ENCODE measurements at regions not wholly inside any gene's neighbourhood (a gene's known extent, or its start where the extent isn't known, plus 50 kb on each side); places are given as distances from the start of the nearest gene placed in this dataset.

DNA sequence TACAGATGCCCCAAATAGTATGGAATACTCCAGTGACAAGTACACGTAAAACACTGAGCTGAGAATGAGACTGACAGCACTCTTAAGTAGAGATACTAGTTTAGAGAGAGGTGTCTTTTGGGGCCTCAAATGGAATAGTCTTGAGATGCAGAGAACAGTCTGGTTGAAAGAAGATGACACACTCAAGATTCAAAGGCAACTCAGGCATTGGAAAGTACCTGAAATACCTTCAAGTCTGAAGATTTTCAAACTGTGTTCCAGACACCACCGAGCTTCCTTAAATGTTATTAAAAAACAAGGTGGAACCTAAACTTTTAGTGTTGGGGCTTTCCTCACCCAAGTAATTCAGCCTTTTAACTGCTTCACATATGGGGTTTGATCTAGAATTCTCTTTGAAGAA is 437.7 kb downstream of the OMA1 start:
- H3K9me1 ChIP-seq (ENCODE audit: control insufficient read depth, insufficient read depth, low read length), result no peaks in the 10 kb centered on the region
- no peak overlapping the region for H3K9ac ChIP-seq (ENCODE audit: insufficient read depth in 1 of 2, low read depth in 2 of 2, low read length in 2 of 2)
- no peaks in the 10 kb centered on the region for H3K27me3 ChIP-seq (ENCODE audit: control insufficient read depth in 2 of 2, insufficient read depth in 2 of 2, low read length in 2 of 2)
- H2AFZ ChIP-seq (ENCODE audit: low read depth, low read length), result no peak overlapping the region
- no peak overlapping the region for H3K4me3 ChIP-seq
- ChIA-PET CTCF (ENCODE audit: low intra/inter-chr PET ratio) (no interaction called here), POLR2A (no interaction called here)
- H4K20me1 ChIP-seq (replicated peaks; ENCODE audit: control insufficient read depth, insufficient read depth, low read length), result no peaks in the 10 kb centered on the region
- 0% methylated on average over 2 of the region's 2 CpGs for WGBS (ENCODE audit: insufficient coverage, low coverage, missing lambda C conversion rate)
- no peak for FAIRE-seq
- H3K36me3 ChIP-seq (ENCODE audit: control insufficient read depth, insufficient read depth, low read length), result no peaks in the 10 kb centered on the region
- no peaks in the 10 kb centered on the region for H3K4me1 ChIP-seq (replicated peaks in 1 of 2; ENCODE audit: control insufficient read depth in 2 of 2, insufficient read depth in 2 of 2, low read length in 2 of 2)
- H3K27ac ChIP-seq (ENCODE audit: extremely low read depth, low read depth, low read length), result no peak overlapping the region
- no peaks in the 10 kb centered on the region for H3K9me3 ChIP-seq (replicated peaks; ENCODE audit: control insufficient read depth, insufficient read depth, low read depth, low read length)
- in situ Hi-C loops (cut with MboI) (no loop called here), intact Hi-C loops (cut with micrococcal nuclease) (no loop called here)
- no peak for DNase-seq (ENCODE audit: extremely low read depth in 1 of 4, low spot score in 3 of 4)
- no peak overlapping the region for H3K4me2 ChIP-seq (ENCODE audit: insufficient read depth, low read length)
- no peaks in the 10 kb centered on the region for H3K79me2 ChIP-seq (ENCODE audit: control insufficient read depth, insufficient read depth, low read length)
- no peak for ATAC-seq
- BruUV-seq (replicated peaks), result no TSS peak
- TF ChIP-seq, protein P1, sequence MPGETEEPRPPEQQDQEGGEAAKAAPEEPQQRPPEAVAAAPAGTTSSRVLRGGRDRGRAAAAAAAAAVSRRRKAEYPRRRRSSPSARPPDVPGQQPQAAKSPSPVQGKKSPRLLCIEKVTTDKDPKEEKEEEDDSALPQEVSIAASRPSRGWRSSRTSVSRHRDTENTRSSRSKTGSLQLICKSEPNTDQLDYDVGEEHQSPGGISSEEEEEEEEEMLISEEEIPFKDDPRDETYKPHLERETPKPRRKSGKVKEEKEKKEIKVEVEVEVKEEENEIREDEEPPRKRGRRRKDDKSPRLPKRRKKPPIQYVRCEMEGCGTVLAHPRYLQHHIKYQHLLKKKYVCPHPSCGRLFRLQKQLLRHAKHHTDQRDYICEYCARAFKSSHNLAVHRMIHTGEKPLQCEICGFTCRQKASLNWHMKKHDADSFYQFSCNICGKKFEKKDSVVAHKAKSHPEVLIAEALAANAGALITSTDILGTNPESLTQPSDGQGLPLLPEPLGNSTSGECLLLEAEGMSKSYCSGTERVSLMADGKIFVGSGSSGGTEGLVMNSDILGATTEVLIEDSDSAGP (CRISPR knock-in tag; IDR thresholded peaks at IDR 0.05), result no peak
- TF ChIP-seq MYBL2 (IDR thresholded peaks at IDR 0.05; ENCODE audit: low read depth), result no peak
- no peak for TF ChIP-seq MYBL2 (CRISPR knock-in tag; IDR thresholded peaks at IDR 0.05; ENCODE audit: borderline replicate concordance)
- TF ChIP-seq ZNF79 (CRISPR knock-in tag; IDR thresholded peaks at IDR 0.05; ENCODE audit: low read depth), result no peak
- TF ChIP-seq, protein P2, sequence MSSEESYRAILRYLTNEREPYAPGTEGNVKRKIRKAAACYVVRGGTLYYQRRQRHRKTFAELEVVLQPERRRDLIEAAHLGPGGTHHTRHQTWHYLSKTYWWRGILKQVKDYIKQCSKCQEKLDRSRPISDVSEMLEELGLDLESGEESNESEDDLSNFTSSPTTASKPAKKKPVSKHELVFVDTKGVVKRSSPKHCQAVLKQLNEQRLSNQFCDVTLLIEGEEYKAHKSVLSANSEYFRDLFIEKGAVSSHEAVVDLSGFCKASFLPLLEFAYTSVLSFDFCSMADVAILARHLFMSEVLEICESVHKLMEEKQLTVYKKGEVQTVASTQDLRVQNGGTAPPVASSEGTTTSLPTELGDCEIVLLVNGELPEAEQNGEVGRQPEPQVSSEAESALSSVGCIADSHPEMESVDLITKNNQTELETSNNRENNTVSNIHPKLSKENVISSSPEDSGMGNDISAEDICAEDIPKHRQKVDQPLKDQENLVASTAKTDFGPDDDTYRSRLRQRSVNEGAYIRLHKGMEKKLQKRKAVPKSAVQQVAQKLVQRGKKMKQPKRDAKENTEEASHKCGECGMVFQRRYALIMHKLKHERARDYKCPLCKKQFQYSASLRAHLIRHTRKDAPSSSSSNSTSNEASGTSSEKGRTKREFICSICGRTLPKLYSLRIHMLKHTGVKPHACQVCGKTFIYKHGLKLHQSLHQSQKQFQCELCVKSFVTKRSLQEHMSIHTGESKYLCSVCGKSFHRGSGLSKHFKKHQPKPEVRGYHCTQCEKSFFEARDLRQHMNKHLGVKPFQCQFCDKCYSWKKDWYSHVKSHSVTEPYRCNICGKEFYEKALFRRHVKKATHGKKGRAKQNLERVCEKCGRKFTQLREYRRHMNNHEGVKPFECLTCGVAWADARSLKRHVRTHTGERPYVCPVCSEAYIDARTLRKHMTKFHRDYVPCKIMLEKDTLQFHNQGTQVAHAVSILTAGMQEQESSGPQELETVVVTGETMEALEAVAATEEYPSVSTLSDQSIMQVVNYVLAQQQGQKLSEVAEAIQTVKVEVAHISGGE (CRISPR knock-in tag; IDR thresholded peaks at IDR 0.05), result no peak
- no peak for TF ChIP-seq NELFE (IDR thresholded peaks at IDR 0.05; ENCODE audit: insufficient read depth, insufficient read length)
- no peak for TF ChIP-seq MECOM (CRISPR knock-in tag; IDR thresholded peaks at IDR 0.05)
- no peak for TF ChIP-seq DMBX1 (CRISPR knock-in tag; IDR thresholded peaks at IDR 0.05; ENCODE audit: borderline replicate concordance)
- TF ChIP-seq, protein P3, sequence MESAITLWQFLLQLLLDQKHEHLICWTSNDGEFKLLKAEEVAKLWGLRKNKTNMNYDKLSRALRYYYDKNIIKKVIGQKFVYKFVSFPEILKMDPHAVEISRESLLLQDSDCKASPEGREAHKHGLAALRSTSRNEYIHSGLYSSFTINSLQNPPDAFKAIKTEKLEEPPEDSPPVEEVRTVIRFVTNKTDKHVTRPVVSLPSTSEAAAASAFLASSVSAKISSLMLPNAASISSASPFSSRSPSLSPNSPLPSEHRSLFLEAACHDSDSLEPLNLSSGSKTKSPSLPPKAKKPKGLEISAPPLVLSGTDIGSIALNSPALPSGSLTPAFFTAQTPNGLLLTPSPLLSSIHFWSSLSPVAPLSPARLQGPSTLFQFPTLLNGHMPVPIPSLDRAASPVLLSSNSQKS (CRISPR knock-in tag; IDR thresholded peaks at IDR 0.05), result no peak
- no peak for TF ChIP-seq MEF2A (IDR thresholded peaks at IDR 0.05; ENCODE audit: control insufficient read depth, low read depth, low read length)
- no peak for TF ChIP-seq POLR3G (IDR thresholded peaks at IDR 0.05; ENCODE audit: extremely low read depth, insufficient read length, insufficient replicate concordance)
- TF ChIP-seq ZSCAN32 (CRISPR knock-in tag; IDR thresholded peaks at IDR 0.05), result no peak
- TF ChIP-seq ILF3 (IDR thresholded peaks at IDR 0.05; ENCODE audit: borderline replicate concordance), result no peak
- TF ChIP-seq, protein P4, sequence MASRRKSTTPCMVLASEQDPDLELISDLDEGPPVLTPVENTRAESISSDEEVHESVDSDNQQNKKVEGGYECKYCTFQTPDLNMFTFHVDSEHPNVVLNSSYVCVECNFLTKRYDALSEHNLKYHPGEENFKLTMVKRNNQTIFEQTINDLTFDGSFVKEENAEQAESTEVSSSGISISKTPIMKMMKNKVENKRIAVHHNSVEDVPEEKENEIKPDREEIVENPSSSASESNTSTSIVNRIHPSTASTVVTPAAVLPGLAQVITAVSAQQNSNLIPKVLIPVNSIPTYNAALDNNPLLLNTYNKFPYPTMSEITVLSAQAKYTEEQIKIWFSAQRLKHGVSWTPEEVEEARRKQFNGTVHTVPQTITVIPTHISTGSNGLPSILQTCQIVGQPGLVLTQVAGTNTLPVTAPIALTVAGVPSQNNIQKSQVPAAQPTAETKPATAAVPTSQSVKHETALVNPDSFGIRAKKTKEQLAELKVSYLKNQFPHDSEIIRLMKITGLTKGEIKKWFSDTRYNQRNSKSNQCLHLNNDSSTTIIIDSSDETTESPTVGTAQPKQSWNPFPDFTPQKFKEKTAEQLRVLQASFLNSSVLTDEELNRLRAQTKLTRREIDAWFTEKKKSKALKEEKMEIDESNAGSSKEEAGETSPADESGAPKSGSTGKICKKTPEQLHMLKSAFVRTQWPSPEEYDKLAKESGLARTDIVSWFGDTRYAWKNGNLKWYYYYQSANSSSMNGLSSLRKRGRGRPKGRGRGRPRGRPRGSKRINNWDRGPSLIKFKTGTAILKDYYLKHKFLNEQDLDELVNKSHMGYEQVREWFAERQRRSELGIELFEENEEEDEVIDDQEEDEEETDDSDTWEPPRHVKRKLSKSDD (conservative IDR thresholded peaks at IDR 0.05; ENCODE audit: low read length), result no peak

Measured in K562 (cell line).